Prostate gland (tissue), 2 donors: ENCODE measurements at regions not wholly inside any gene's neighbourhood (a gene's known extent, or its start where the extent isn't known, plus 50 kb on each side); places are given as distances from the start of the nearest gene placed in this dataset.

Source experiments
- DNase-seq: peaks from one replicate; pipeline ENCODE4 v3.0.0-alpha.2; 2019; ENCODE audit warnings: low spot score
- H3K27ac ChIP-seq, 2 donors: fragments of 200-600 bp; sonication (generic); 2 replicates each; pipeline ENCODE4 v1.5.1; 2017 to 2019
- H3K27me3 ChIP-seq: fragments of 200-600 bp; sonication (generic); replicated peaks from 2 replicates; pipeline ENCODE4 v1.5.1; 2019; ENCODE audit not compliant: insufficient read depth
- H3K36me3 ChIP-seq, 2 donors: fragments of 200-600 bp; sonication (generic); 1 replicate in 1 of 2; 2 replicates in 1 of 2; pipeline versions ENCODE4 v1.5.1 to v1.8.1; 2017 to 2019
- H3K4me1 ChIP-seq: fragments of 200-600 bp; sonication (generic); replicated peaks from 2 replicates; pipeline ENCODE4 v1.5.1; 2019
- H3K4me3 ChIP-seq, 2 donors: fragments of 200-600 bp; sonication (generic); 2 replicates each; pipeline ENCODE4 v1.5.1; 2017 to 2019
- H3K9me3 ChIP-seq: fragments of 200-600 bp; sonication (generic); 2 replicates; pipeline ENCODE4 v1.5.1; 2017
- CTCF ChIP-seq, 4 experiments: fragments of 200-600 bp in 2 of 4; fragments of 450-650 bp in 2 of 4; sonication (generic) in 2 of 4; IDR thresholded peaks; 1 replicate in 3 of 4; 2 replicates in 1 of 4; pipeline ENCODE4 v1.5.1; 2016 to 2019; ENCODE audit warnings: antibody characterized with exemption in 4 of 4, mild to moderate bottlenecking in 2 of 4, moderate library complexity in 2 of 4
- POLR2A ChIP-seq: fragments of 450-650 bp; IDR thresholded peaks from one replicate; pipeline ENCODE4 v1.6.1; 2016; ENCODE audit warnings: antibody characterized with exemption, mild to moderate bottlenecking
- POLR2AphosphoS5 ChIP-seq: sonication (generic); formaldehyde crosslinking; IDR thresholded peaks from one replicate; pipeline ENCODE4 v1.6.1; 2017; ENCODE audit warnings: antibody characterized with exemption
- WGBS: methylation state at CpG from one replicate; pipeline ENCODE4 v1.1.5; 2018; 5-methylcytosine and 5-hydroxymethylcytosine counted together
- intact Hi-C: fragments of 100-400 bp; cut with DNase I; formaldehyde crosslinking; loops from one replicate; pipeline ENCODE4 v1.14.2; 2022

GRCh38 chr1:38353956-38354355, 307.4 kb upstream of the POU3F1 start:
- no peaks in the 10 kb centered on the region for H3K4me1 ChIP-seq
- 65% methylated on average over 6 of the region's 6 CpGs for WGBS
- H3K27me3 ChIP-seq: no peaks in the 10 kb centered on the region
- H3K36me3 ChIP-seq: no peaks in the 10 kb centered on the region
- TF ChIP-seq CTCF (IDR thresholded peaks at IDR 0.05): no peak
- TF ChIP-seq POLR2A: no peak
- TF ChIP-seq POLR2AphosphoS5: no peak
- no peaks in the 10 kb centered on the region for H3K9me3 ChIP-seq
- H3K27ac ChIP-seq: no peak overlapping the region
- no peak overlapping the region for H3K4me3 ChIP-seq
- intact Hi-C loops: no loop called here
- no peak for DNase-seq

GRCh38 chr1:38352869-38353268, 306.3 kb upstream of the POU3F1 start:
- intact Hi-C loops: no loop called here
- Histone ChIP-seq H3K36me3 (no peaks in the 10 kb centered on the region), H3K4me3 (no peak overlapping the region), H3K9me3 (no peaks in the 10 kb centered on the region), H3K27me3 (no peaks in the 10 kb centered on the region), H3K4me1 (no peaks in the 10 kb centered on the region), H3K27ac (no peak overlapping the region)
- DNase-seq: no peak
- TF ChIP-seq CTCF (IDR thresholded peaks at IDR 0.05): no peak
- TF ChIP-seq POLR2A: no peak
- no peak for TF ChIP-seq POLR2AphosphoS5
- 45% methylated on average over 6 of the region's 6 CpGs for WGBS

GRCh38 chr1:38347446-38348175, 301.0 kb upstream of the POU3F1 start:
- WGBS: 81% methylated on average over 3 of the region's 3 CpGs
- Histone ChIP-seq H3K9me3 (no peaks in the 10 kb centered on the region), H3K4me3 (no peak overlapping the region), H3K4me1 (no peaks in the 10 kb centered on the region), H3K27ac (no peak overlapping the region), H3K36me3 (no peaks in the 10 kb centered on the region), H3K27me3 (no peaks in the 10 kb centered on the region)
- intact Hi-C loops: no loop called here
- DNase-seq: no peak
- TF ChIP-seq CTCF (IDR thresholded peaks at IDR 0.05): no peak
- TF ChIP-seq POLR2AphosphoS5: no peak
- no peak for TF ChIP-seq POLR2A

GRCh38 chr1:38344716-38345115, 298.1 kb upstream of the POU3F1 start:
- WGBS: 55% methylated on average over 4 of the region's 4 CpGs
- DNase-seq: no peak
- H3K27ac ChIP-seq: no peak overlapping the region
- H3K27me3 ChIP-seq: no peaks in the 10 kb centered on the region
- H3K36me3 ChIP-seq: no peaks in the 10 kb centered on the region
- intact Hi-C loops: no loop called here
- no peak for TF ChIP-seq CTCF (IDR thresholded peaks at IDR 0.05)
- no peak for TF ChIP-seq POLR2A
- TF ChIP-seq POLR2AphosphoS5: no peak
- H3K9me3 ChIP-seq: no peaks in the 10 kb centered on the region
- no peaks in the 10 kb centered on the region for H3K4me1 ChIP-seq
- H3K4me3 ChIP-seq: no peak overlapping the region

GRCh38 chr1:38341694-38342093, 295.1 kb upstream of the POU3F1 start:
- no peak for DNase-seq

More at GRCh38 chr1:38341694-38342093, 295.1 kb upstream of the POU3F1 start:
- WGBS: 78% methylated on average over 4 of the region's 4 CpGs
- Histone ChIP-seq H3K4me1 (no peaks in the 10 kb centered on the region), H3K36me3 (no peaks in the 10 kb centered on the region), H3K27ac (no peak overlapping the region), H3K4me3 (no peak overlapping the region), H3K9me3 (no peaks in the 10 kb centered on the region), H3K27me3 (peaks cover under 1% of the 10 kb centered on the region)
- intact Hi-C loops: no loop called here
- TF ChIP-seq POLR2AphosphoS5: no peak
